ENCODE measurements at regions not wholly inside any gene's neighbourhood (a gene's known extent, or its start where the extent isn't known, plus 50 kb on each side); places are given as distances from the start of the nearest gene placed in this dataset.
"Not testable (repeated sequence)": the region's sequence is repeated elsewhere in the genome, so short reads cannot be mapped to it uniquely, and the experiment has no call there.

GRCh38 chr17:20916383-20916782 is 126.4 kb downstream of the USP22 start:
- POLR2A ChIA-PET, result no interaction called here
- no peak overlapping the region for H2AFZ ChIP-seq (ENCODE audit: low read depth, low read length)
- H3K79me2 ChIP-seq (ENCODE audit: control insufficient read depth, insufficient read depth, low read length), result no peaks in the 10 kb centered on the region
- no TSS peak for BruUV-seq (replicated peaks)
- H3K4me1 ChIP-seq (ENCODE audit: control insufficient read depth, extremely low read depth, insufficient read depth, low read length), result no peaks in the 10 kb centered on the region
- CTCF ChIA-PET, result interaction anchor here (0.9 kb wide), 1 partner anchor 77 kb away, joined by 3 read pairs; no protein-coding TSS in a partner anchor
- TF ChIP-seq JUN (IDR thresholded peaks at IDR 0.05; ENCODE audit: borderline replicate concordance, insufficient read depth, insufficient read length, low read depth) (no peak), POLR2A (IDR thresholded peaks at IDR 0.05; ENCODE audit: low read depth, low read length) (no peak), GATA2 (IDR thresholded peaks at IDR 0.05; ENCODE audit: insufficient read depth, insufficient read length, low read depth, low read length) (no peak), POLR2AphosphoS5 (IDR thresholded peaks at IDR 0.05; ENCODE audit: insufficient read depth, low read depth, low read length) (no peak), CTCF (IDR thresholded peaks at IDR 0.05; ENCODE audit: extremely low read depth in 1 of 2, insufficient read depth in 1 of 2, low read depth in 1 of 2, low read length in 2 of 2) (no peak), FOS (IDR thresholded peaks at IDR 0.05; ENCODE audit: borderline replicate concordance, insufficient read depth, low read length) (no peak), MAX (IDR thresholded peaks at IDR 0.05; ENCODE audit: insufficient read depth, insufficient read length) (no peak), MYC (IDR thresholded peaks at IDR 0.05; ENCODE audit: low read depth, low read length) (no peak), EZH2 (IDR thresholded peaks at IDR 0.05; ENCODE audit: borderline replicate concordance, low read depth, low read length, severe bottlenecking) (no peak)
- H3K9me1 ChIP-seq (replicated peaks; ENCODE audit: control insufficient read depth, extremely low read depth, insufficient read depth, low read length), result no peaks in the 10 kb centered on the region
- DNase-seq (ENCODE audit: low read depth, low spot score) (no peak), FAIRE-seq (no peak)
- H3K27ac ChIP-seq (ENCODE audit: insufficient read depth, low read depth, low read length), result no peak overlapping the region
- no peaks in the 10 kb centered on the region for H3K36me3 ChIP-seq (ENCODE audit: control insufficient read depth in 2 of 2, extremely low read depth in 1 of 2, insufficient read depth in 2 of 2, low read length in 2 of 2)
- intact Hi-C loops (cut with micrococcal nuclease), result no loop called here
- no peaks in the 10 kb centered on the region for H3K9me3 ChIP-seq (replicated peaks; ENCODE audit: control insufficient read depth, insufficient read depth, low read length)
- no peak overlapping the region for H3K9ac ChIP-seq (replicated peaks; ENCODE audit: extremely low read depth, insufficient read depth, low read length)
- no peak overlapping the region for H3K4me2 ChIP-seq (ENCODE audit: insufficient read depth, low read length)
- dilution Hi-C loops (cut with MboI; ENCODE audit: extremely low pct_ligation_motif_present, low sequenced_read_pairs), result no loop called here
- H3K4me3 ChIP-seq (replicated peaks in 1 of 3; ENCODE audit: insufficient read depth in 1 of 3, low read depth in 1 of 3, low read length in 3 of 3), result no peak overlapping the region
- H3K27me3 ChIP-seq (ENCODE audit: control insufficient read depth in 2 of 2, insufficient read depth in 2 of 2, low read length in 2 of 2), result no peaks in the 10 kb centered on the region
- no peaks in the 10 kb centered on the region for H4K20me1 ChIP-seq (replicated peaks; ENCODE audit: control insufficient read depth, extremely low read depth, insufficient read depth, low read length)

- H2AFZ ChIP-seq (ENCODE audit: low read depth, low read length); H3K9me3 ChIP-seq (replicated peaks; ENCODE audit: control insufficient read depth, insufficient read depth, low read length); H3K9me1 ChIP-seq (replicated peaks; ENCODE audit: control insufficient read depth, extremely low read depth, insufficient read depth, low read length); CTCF ChIA-PET; H3K27me3 ChIP-seq (ENCODE audit: control insufficient read depth in 2 of 2, insufficient read depth in 2 of 2, low read length in 2 of 2); DNase-seq (ENCODE audit: low read depth, low spot score); dilution Hi-C loops (cut with MboI; ENCODE audit: extremely low pct_ligation_motif_present, low sequenced_read_pairs); H3K4me3 ChIP-seq (replicated peaks in 1 of 3; ENCODE audit: insufficient read depth in 1 of 3, low read depth in 1 of 3, low read length in 3 of 3); H3K27ac ChIP-seq (ENCODE audit: insufficient read depth, low read depth, low read length); H3K9ac ChIP-seq (replicated peaks; ENCODE audit: extremely low read depth, insufficient read depth, low read length); BruUV-seq (replicated peaks); H3K36me3 ChIP-seq (ENCODE audit: control insufficient read depth in 2 of 2, extremely low read depth in 1 of 2, insufficient read depth in 2 of 2, low read length in 2 of 2); FAIRE-seq; H3K79me2 ChIP-seq (ENCODE audit: control insufficient read depth, insufficient read depth, low read length); H4K20me1 ChIP-seq (replicated peaks; ENCODE audit: control insufficient read depth, extremely low read depth, insufficient read depth, low read length); H3K4me2 ChIP-seq (ENCODE audit: insufficient read depth, low read length); POLR2A ChIA-PET; intact Hi-C loops (cut with micrococcal nuclease); H3K4me1 ChIP-seq (ENCODE audit: control insufficient read depth, extremely low read depth, insufficient read depth, low read length): not testable (repeated sequence)
Measured at GRCh38 chr17:20917610-20918306, 125.1 kb downstream of the USP22 start.

Data from endothelial cell of umbilical vein (primary cell).